ENCODE measurements at regions not wholly inside any gene's neighbourhood (a gene's known extent, or its start where the extent isn't known, plus 50 kb on each side); places are given as distances from the start of the nearest gene placed in this dataset.

DNA sequence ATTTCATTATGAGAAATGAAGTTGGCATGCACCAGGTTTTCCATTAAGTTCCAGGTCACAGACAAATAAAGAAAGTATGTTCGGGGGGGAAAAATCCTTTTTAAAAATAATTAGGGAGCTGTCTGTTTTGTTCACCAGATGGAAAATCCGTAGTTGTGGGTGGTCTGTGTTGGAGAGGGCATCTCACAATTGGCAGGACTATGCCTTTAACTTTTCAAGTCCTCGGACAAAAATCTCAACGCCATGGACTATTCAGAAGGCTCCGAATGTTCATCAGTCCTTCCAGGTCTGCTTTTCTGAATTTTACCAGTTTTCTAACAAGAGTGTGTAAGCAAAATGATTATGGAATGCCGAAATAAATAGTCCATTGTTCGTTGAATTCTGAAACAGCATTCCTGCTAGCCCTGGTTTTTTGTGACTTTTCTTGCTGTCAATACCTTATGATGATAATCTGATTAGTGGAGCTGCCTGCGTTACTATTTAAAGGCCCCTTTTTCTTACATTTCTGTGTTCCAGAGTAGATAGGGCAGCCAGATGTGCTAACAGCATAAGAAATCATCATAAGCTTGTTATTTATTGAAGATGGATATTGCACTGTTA is 146.9 kb downstream of the TM9SF2 start:
- H3K9me3 ChIP-seq = no peaks in the 10 kb centered on the region
- no peaks in the 10 kb centered on the region for H3K4me1 ChIP-seq
- no peak for TF ChIP-seq POLR2A (IDR thresholded peaks at IDR 0.05)
- TF ChIP-seq, protein P1, sequence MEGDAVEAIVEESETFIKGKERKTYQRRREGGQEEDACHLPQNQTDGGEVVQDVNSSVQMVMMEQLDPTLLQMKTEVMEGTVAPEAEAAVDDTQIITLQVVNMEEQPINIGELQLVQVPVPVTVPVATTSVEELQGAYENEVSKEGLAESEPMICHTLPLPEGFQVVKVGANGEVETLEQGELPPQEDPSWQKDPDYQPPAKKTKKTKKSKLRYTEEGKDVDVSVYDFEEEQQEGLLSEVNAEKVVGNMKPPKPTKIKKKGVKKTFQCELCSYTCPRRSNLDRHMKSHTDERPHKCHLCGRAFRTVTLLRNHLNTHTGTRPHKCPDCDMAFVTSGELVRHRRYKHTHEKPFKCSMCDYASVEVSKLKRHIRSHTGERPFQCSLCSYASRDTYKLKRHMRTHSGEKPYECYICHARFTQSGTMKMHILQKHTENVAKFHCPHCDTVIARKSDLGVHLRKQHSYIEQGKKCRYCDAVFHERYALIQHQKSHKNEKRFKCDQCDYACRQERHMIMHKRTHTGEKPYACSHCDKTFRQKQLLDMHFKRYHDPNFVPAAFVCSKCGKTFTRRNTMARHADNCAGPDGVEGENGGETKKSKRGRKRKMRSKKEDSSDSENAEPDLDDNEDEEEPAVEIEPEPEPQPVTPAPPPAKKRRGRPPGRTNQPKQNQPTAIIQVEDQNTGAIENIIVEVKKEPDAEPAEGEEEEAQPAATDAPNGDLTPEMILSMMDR (IDR thresholded peaks at IDR 0.05) = no peak
- no peak overlapping the region for H3K4me3 ChIP-seq
- DNase-seq = no peak
- intact Hi-C loops (cut with DNase I; ENCODE audit: low total_unique reads) = no loop called here
- H3K27ac ChIP-seq = no peak overlapping the region
- no peaks in the 10 kb centered on the region for H3K27me3 ChIP-seq
- H3K36me3 ChIP-seq = no peaks in the 10 kb centered on the region

DNA sequence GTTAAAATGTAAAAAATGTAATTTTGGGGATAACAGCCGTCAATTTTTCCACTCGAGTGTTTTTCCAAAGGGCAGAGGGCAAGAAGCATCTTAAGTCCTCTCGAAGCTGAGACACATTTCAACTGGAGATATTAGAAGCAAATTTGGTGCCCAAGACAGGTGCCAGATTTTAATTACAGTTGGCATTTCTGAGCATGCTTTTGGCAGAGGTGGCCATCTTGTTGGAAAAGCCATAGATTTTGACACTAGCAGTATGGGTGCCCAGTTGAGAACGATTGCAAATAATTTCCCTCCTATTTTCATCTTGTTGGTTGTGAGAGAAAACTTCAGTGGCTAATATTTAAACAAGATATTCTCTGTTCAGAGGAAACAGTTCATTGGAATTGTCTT is 146.3 kb downstream of the TM9SF2 start:
- no peaks in the 10 kb centered on the region for H3K36me3 ChIP-seq
- TF ChIP-seq POLR2A (IDR thresholded peaks at IDR 0.05) = no peak
- TF ChIP-seq, protein P1 (IDR thresholded peaks at IDR 0.05) = no peak
- H3K27ac ChIP-seq = no peak overlapping the region
- H3K27me3 ChIP-seq = no peaks in the 10 kb centered on the region
- H3K4me3 ChIP-seq = no peak overlapping the region
- no peaks in the 10 kb centered on the region for H3K4me1 ChIP-seq
- no peaks in the 10 kb centered on the region for H3K9me3 ChIP-seq
- no peak for DNase-seq
- intact Hi-C loops (cut with DNase I; ENCODE audit: low total_unique reads) = no loop called here

DNA sequence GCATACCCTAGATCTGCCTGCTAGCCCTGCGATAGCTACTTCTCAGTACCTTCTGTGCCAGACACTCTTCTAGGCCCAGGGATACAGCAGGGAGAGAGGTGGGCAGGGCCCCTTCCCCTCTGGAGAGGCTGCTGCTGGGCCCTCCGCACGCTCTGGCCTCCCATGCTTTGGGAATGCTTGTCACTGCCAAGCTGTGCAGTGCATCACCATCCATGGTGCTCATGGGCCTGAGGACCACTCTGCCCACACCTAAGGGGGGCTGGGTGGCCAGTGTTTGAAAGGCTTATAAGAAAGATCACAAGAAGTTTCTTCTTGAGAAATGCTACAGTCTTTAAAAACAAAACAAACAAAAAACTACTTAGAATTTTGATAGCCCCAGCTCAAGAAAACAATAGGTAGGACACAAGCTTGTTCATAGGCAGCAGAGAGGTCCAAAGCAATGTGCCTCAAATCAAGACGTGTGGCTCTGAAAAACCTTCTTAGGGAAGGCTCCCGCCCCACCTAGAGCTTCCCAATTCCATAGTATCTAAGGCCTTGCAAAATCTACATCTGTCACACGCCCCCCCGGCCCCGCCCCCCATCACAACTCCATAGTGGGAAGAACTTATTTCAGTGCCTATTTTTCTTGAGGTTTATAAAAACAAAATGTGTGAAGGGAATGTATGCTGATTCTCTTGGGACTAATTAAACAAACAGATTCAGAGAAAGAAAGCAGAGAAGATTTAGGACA is 145.8 kb downstream of the TM9SF2 start:
- H3K4me1 ChIP-seq = no peaks in the 10 kb centered on the region
- H3K27me3 ChIP-seq = no peaks in the 10 kb centered on the region
- DNase-seq = no peak
- H3K4me3 ChIP-seq = no peak overlapping the region
- intact Hi-C loops (cut with DNase I; ENCODE audit: low total_unique reads) = no loop called here
- TF ChIP-seq POLR2A (IDR thresholded peaks at IDR 0.05) = no peak
- TF ChIP-seq, protein P1 (IDR thresholded peaks at IDR 0.05) = no peak
- H3K36me3 ChIP-seq = no peaks in the 10 kb centered on the region
- H3K27ac ChIP-seq = no peak overlapping the region
- no peaks in the 10 kb centered on the region for H3K9me3 ChIP-seq

DNA sequence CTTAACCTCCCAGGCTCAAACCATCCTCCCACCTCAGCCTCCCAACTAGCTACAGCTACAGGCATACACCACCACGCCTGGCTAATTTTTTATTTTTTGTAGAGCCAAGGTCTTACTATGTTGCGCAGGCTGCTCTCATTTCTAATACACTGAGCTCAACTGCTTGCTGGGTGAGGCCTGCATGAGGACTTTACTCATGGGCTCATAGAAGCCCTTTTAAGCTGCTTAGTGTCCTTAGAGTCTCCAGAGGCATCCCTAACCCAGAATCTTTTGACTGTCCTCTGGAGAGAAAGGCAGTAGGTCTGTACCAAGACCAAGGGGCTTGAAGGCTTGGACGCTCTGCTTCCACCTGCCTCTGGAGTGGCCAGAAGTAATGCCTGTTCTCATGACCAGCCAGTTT is 141.6 kb downstream of the TM9SF2 start:
- TF ChIP-seq POLR2A (IDR thresholded peaks at IDR 0.05) = no peak
- TF ChIP-seq, protein P1 (IDR thresholded peaks at IDR 0.05) = no peak
- H3K9me3 ChIP-seq = no peaks in the 10 kb centered on the region
- no peaks in the 10 kb centered on the region for H3K36me3 ChIP-seq
- H3K4me3 ChIP-seq = no peak overlapping the region
- no peaks in the 10 kb centered on the region for H3K4me1 ChIP-seq
- no peaks in the 10 kb centered on the region for H3K27me3 ChIP-seq
- no peak overlapping the region for H3K27ac ChIP-seq
- DNase-seq = no peak
- intact Hi-C loops (cut with DNase I; ENCODE audit: low total_unique reads) = no loop called here

DNA sequence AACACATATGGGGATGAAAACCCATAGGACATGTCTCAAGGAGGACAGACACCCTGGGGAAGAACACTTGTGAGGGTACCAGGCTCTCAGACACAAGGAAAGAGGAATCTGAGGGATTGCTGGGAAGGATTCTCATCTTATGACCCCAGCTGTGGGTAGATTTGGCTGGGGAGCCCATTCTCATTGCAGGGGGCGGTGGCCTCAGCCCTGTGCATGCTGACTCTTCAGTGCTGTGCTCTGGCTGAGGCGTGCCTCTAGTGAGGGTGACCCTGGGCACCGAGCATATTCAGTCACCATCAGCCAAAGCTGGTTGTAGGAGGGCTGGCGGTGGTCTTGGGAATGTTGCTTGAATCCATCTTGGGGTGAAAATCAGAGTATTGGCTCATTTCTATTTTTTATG is 140.7 kb downstream of the TM9SF2 start:
- no peaks in the 10 kb centered on the region for H3K9me3 ChIP-seq
- no peak for TF ChIP-seq POLR2A (IDR thresholded peaks at IDR 0.05)
- TF ChIP-seq, protein P1 (IDR thresholded peaks at IDR 0.05) = no peak
- H3K4me3 ChIP-seq = no peak overlapping the region
- H3K27ac ChIP-seq = no peak overlapping the region
- no peaks in the 10 kb centered on the region for H3K27me3 ChIP-seq
- intact Hi-C loops (cut with DNase I; ENCODE audit: low total_unique reads) = no loop called here
- no peaks in the 10 kb centered on the region for H3K4me1 ChIP-seq
- DNase-seq = no peak
- no peaks in the 10 kb centered on the region for H3K36me3 ChIP-seq

Data from uterus (tissue), 3 donors.